GDM1 (cell line): ENCODE measurements at regions not wholly inside any gene's neighbourhood (a gene's known extent, or its start where the extent isn't known, plus 50 kb on each side); places are given as distances from the start of the nearest gene placed in this dataset.

Experiments
- DNase-seq: peaks from one replicate; lab custom pipeline; 2025; lab: John Stamatoyannopoulos, UW

- DNase-seq, result no peak
Observed at GRCh38 chr15:77710206-77710605, 77.5 kb upstream of the LINGO1 start.

GRCh38 chr15:77709135-77709886 is 76.6 kb upstream of the LINGO1 start:
- no peak for DNase-seq

- DNase-seq, result no peak
Observed at GRCh38 chr15:77706482-77707244, 74.0 kb upstream of the LINGO1 start.

GRCh38 chr15:77702211-77702957 is 69.7 kb upstream of the LINGO1 start:
- DNase-seq, result no peak

GRCh38 chr15:77698481-77698880 is 65.8 kb upstream of the LINGO1 start:
- DNase-seq, result no peak

- no peak for DNase-seq
Observed at GRCh38 chr15:77697893-77698292, 65.2 kb upstream of the LINGO1 start.

- DNase-seq, result no peak
Observed at GRCh38 chr15:77696871-77697270, 64.2 kb upstream of the LINGO1 start.

GRCh38 chr15:77695961-77696582 is 63.4 kb upstream of the LINGO1 start:
- no peak for DNase-seq

GRCh38 chr15:77695548-77695947 is 62.8 kb upstream of the LINGO1 start:
- DNase-seq, result no peak

GRCh38 chr15:77693576-77693975 is 60.9 kb upstream of the LINGO1 start:
- DNase-seq, result no peak

GRCh38 chr15:77692614-77693013 is 59.9 kb upstream of the LINGO1 start:
- no peak for DNase-seq

- DNase-seq, result no peak
Observed at GRCh38 chr15:77691607-77692006, 58.9 kb upstream of the LINGO1 start.

- no peak for DNase-seq
Observed at GRCh38 chr15:77689821-77690220, 57.1 kb upstream of the LINGO1 start.

GRCh38 chr15:77688693-77689092 is 56.0 kb upstream of the LINGO1 start:
- DNase-seq, result no peak

- DNase-seq, result no peak
Observed at GRCh38 chr15:77688266-77688665, 55.6 kb upstream of the LINGO1 start.

- no peak for DNase-seq
Observed at GRCh38 chr15:77685082-77685815, 52.5 kb upstream of the LINGO1 start.

GRCh38 chr15:77684341-77685081 is 51.8 kb upstream of the LINGO1 start:
- no peak for DNase-seq

- no peak for DNase-seq
Observed at GRCh38 chr15:77682564-77682963, 49.9 kb upstream of the LINGO1 start.
